HCT116 (cell line): ENCODE measurements at regions not wholly inside any gene's neighbourhood (a gene's known extent, or its start where the extent isn't known, plus 50 kb on each side); places are given as distances from the start of the nearest gene placed in this dataset.

ENCODE experiments used
- ATAC-seq: fragments of 200-7000 bp; cut with Tn5 transposase; 2 replicates; pipeline ENCODE4 v1.9.1; 2020; ENCODE audit warnings: mild to moderate bottlenecking, moderate library complexity
- BruUV-seq: library from RNA; stranded (reverse); fragments of 400-500 nt; replicated peaks from 2 replicates; lab custom pipeline; 2021; lab: Mats Ljungman, UMichigan
- CTCF ChIA-PET: fragments of 300-600 bp; sonication (Branson Sonifier 250); formaldehyde crosslinking; loops from one replicate; lab custom pipeline; 2021; ENCODE audit warnings: antibody characterized with exemption; lab: Charles Lee
- POLR2A ChIA-PET: fragments of 300-600, 350-600 bp; sonication (Branson Sonifier 250); formaldehyde crosslinking; loops from one replicate; lab custom pipeline; 2021; ENCODE audit warnings: antibody characterized with exemption; lab: Charles Lee
- RAD21 ChIA-PET, 2 experiments: fragments of 300-600 bp; sonication (Branson Sonifier 250); formaldehyde crosslinking; loops; one replicate each; lab custom pipeline; 2023; ENCODE audit warnings: low total read pairs in 2 of 2; ENCODE audit not compliant: uncharacterized antibody in 2 of 2, unreplicated experiment in 2 of 2, low non-redundant PET in 1 of 2; lab: Charles Lee
- DNase-seq: peaks from one replicate; pipeline ENCODE4 v3.0.0-alpha.2; 2010; ENCODE audit warnings: low read depth, low spot score
- H2AFZ ChIP-seq: fragments of 200-600 bp; shearing (Covaris generic), sonication (generic); 2 replicates; pipeline ENCODE4 v1.6.1; 2017; ENCODE audit warnings: low read depth, mixed run types, mixed read lengths, antibody characterized with exemption, low read length; ENCODE audit not compliant: poor library complexity, severe bottlenecking
- H3K27ac ChIP-seq: 2 replicates; pipeline ENCODE4 v1.5.1; 2012; ENCODE audit warnings: low read depth, low read length
- H3K27me3 ChIP-seq: fragments of 200-600 bp; sonication (generic); 2 replicates; pipeline ENCODE4 v1.6.1; 2016; ENCODE audit warnings: mixed run types, low read length, mixed read lengths; ENCODE audit not compliant: insufficient read depth
- H3K36me3 ChIP-seq, 2 experiments: fragments of 200-500 bp in 1 of 2; fragments of 200-600 bp in 1 of 2; sonication (Bioruptor generic) in 1 of 2; sonication (generic) in 1 of 2; 2 replicates each; pipeline versions ENCODE4 v1.5.1 to v1.6.1; 2014 to 2016; ENCODE audit warnings: low read length in 2 of 2, inconsistent platforms in 1 of 2, mixed read lengths in 1 of 2, mixed run types in 1 of 2; ENCODE audit not compliant: insufficient read depth in 2 of 2, control insufficient read depth in 1 of 2
- H3K4me1 ChIP-seq, 2 experiments: fragments of 200-600 bp in 1 of 2; sonication (generic) in 1 of 2; 2 replicates each; pipeline versions ENCODE4 v1.5.1 to v1.6.1; 2012 to 2017; ENCODE audit warnings: low read length in 2 of 2, inconsistent platforms in 1 of 2, mild to moderate bottlenecking in 1 of 2, mixed read lengths in 1 of 2, mixed run types in 1 of 2, moderate library complexity in 1 of 2; ENCODE audit not compliant: insufficient read depth in 2 of 2, control insufficient read depth in 1 of 2
- H3K4me2 ChIP-seq: fragments of 200-600 bp; sonication (generic); 2 replicates; pipeline ENCODE4 v1.6.1; 2017; ENCODE audit warnings: mixed run types, low read length, mixed read lengths
- H3K4me3 ChIP-seq, 2 experiments: fragments of 200-600 bp in 1 of 2; sonication (generic) in 1 of 2; replicated peaks in 1 of 2; 2 replicates each; pipeline ENCODE4 v1.5.1; 2011 to 2016; ENCODE audit warnings: low read length in 2 of 2, control low read depth in 1 of 2, low read depth in 1 of 2, mild to moderate bottlenecking in 1 of 2, mixed read lengths in 1 of 2, mixed run types in 1 of 2
- H3K79me2 ChIP-seq: fragments of 200-600 bp; sonication (generic); 2 replicates; pipeline ENCODE4 v1.6.1; 2017; ENCODE audit warnings: mild to moderate bottlenecking, mixed run types, low read length, moderate library complexity, mixed read lengths; ENCODE audit not compliant: insufficient read depth
- H3K9ac ChIP-seq: fragments of 200-600 bp; sonication (generic); 2 replicates; pipeline ENCODE4 v1.6.1; 2016; ENCODE audit warnings: low read length, mixed read lengths
- H3K9me2 ChIP-seq: fragments of 200-600 bp; sonication (generic), shearing (Covaris generic); 2 replicates; pipeline ENCODE4 v1.6.1; 2017; ENCODE audit warnings: mixed run types, mild to moderate bottlenecking, moderate library complexity; ENCODE audit not compliant: insufficient read depth
- H3K9me3 ChIP-seq, 2 experiments: fragments of 200-500 bp in 1 of 2; fragments of 200-600 bp in 1 of 2; sonication (Bioruptor generic) in 1 of 2; sonication (generic) in 1 of 2; 2 replicates each; pipeline ENCODE4 v1.6.1; 2014 to 2017; ENCODE audit warnings: low read length in 2 of 2, mixed read lengths in 2 of 2, inconsistent platforms in 1 of 2, low read depth in 1 of 2, mild to moderate bottlenecking in 1 of 2, mixed run types in 1 of 2, moderate library complexity in 1 of 2; ENCODE audit not compliant: control insufficient read depth in 1 of 2, insufficient read depth in 1 of 2
- H4K20me1 ChIP-seq: fragments of 200-600 bp; sonication (generic), shearing (Covaris generic); 2 replicates; pipeline ENCODE4 v1.6.1; 2017; ENCODE audit warnings: mixed run types, mild to moderate bottlenecking, moderate library complexity; ENCODE audit not compliant: insufficient read depth
- CBX3 ChIP-seq: IDR thresholded peaks from 2 replicates; pipeline ENCODE4 v1.6.1; 2012; ENCODE audit warnings: low read depth
- CTCF ChIP-seq, 3 experiments: fragments of 200-600 bp in 1 of 3; sonication (generic) in 1 of 3; IDR thresholded peaks in 2 of 3; conservative IDR thresholded peaks in 1 of 3; 2 replicates each; pipeline ENCODE4 v1.5.1; 2012 to 2017; ENCODE audit warnings: low read depth in 2 of 3, low read length in 2 of 3, antibody characterized with exemption in 1 of 3, borderline replicate concordance in 1 of 3, control low read depth in 1 of 3, mild to moderate bottlenecking in 1 of 3, mixed read lengths in 1 of 3, mixed run types in 1 of 3, moderate library complexity in 1 of 3; ENCODE audit not compliant: insufficient read depth in 1 of 3
- ELF1 ChIP-seq: IDR thresholded peaks from 2 replicates; pipeline ENCODE4 v1.6.1; 2012; ENCODE audit warnings: low read depth, borderline replicate concordance
- EZH2 ChIP-seq: fragments of 200-600 bp; sonication (generic); IDR thresholded peaks from 2 replicates; pipeline ENCODE4 v1.6.1; 2017; ENCODE audit warnings: antibody characterized with exemption, mixed run types
- POLR2AphosphoS5 ChIP-seq: IDR thresholded peaks from 2 replicates; pipeline ENCODE4 v1.6.1; 2011; ENCODE audit warnings: mild to moderate bottlenecking, low read depth, low read length, moderate library complexity
- SIN3A ChIP-seq: IDR thresholded peaks from 2 replicates; pipeline ENCODE4 v1.6.1; 2012; ENCODE audit warnings: low read depth
- SP1 ChIP-seq: IDR thresholded peaks from 2 replicates; pipeline ENCODE4 v1.6.1; 2012; ENCODE audit warnings: low read depth
- TCF7L2 ChIP-seq: IDR thresholded peaks from 2 replicates; pipeline ENCODE4 v1.7.0; 2011; ENCODE audit warnings: borderline replicate concordance, inconsistent platforms; ENCODE audit not compliant: insufficient read depth, insufficient read length; ENCODE audit errors: extremely low read depth
- YY1 ChIP-seq: IDR thresholded peaks from 2 replicates; pipeline ENCODE4 v1.6.1; 2011; ENCODE audit warnings: low read length, low read depth, moderate library complexity, mild to moderate bottlenecking; ENCODE audit not compliant: insufficient replicate concordance; ENCODE audit errors: extremely low read depth
- ZNF274 ChIP-seq: fragments of 200-500 bp; sonication (Bioruptor generic); IDR thresholded peaks from 2 replicates; pipeline ENCODE4 v1.6.1; 2014; ENCODE audit warnings: mild to moderate bottlenecking, low read depth, low read length, inconsistent platforms
- intact Hi-C: fragments of 100-400 bp; cut with micrococcal nuclease; formaldehyde crosslinking; loops from 2 replicates; pipeline ENCODE4 v1.10.0; 2022

GRCh38 chr10:3528823-3529403 is 256.1 kb downstream of the KLF6 start:
- no peaks in the 10 kb centered on the region for H4K20me1 ChIP-seq
- H3K79me2 ChIP-seq: no peaks in the 10 kb centered on the region
- POLR2A ChIA-PET: no interaction called here
- intact Hi-C loops: no loop called here
- H3K9ac ChIP-seq: no peak overlapping the region
- no peak overlapping the region for H2AFZ ChIP-seq
- peaks cover 10 to 49% of the 10 kb centered on the region in 2 experiments for H3K4me1 ChIP-seq
- CTCF ChIA-PET: no interaction called here
- ATAC-seq: no peak
- BruUV-seq: no TSS peak
- no peak for TF ChIP-seq POLR2AphosphoS5
- no peak for TF ChIP-seq CTCF (IDR thresholded peaks at IDR 0.05 in 2 of 3, conservative IDR thresholded peaks at IDR 0.05 in 1 of 3; ENCODE audit: borderline replicate concordance in 1 of 3, insufficient read depth in 1 of 3, low read depth in 2 of 3, low read length in 2 of 3)
- no peak for TF ChIP-seq ELF1
- no peak for TF ChIP-seq CBX3
- TF ChIP-seq EZH2: no peak
- no peak for TF ChIP-seq YY1
- TF ChIP-seq SP1: no peak
- TF ChIP-seq SIN3A: no peak
- TF ChIP-seq TCF7L2: no peak
- no peak for TF ChIP-seq ZNF274
- TF ChIP-seq, all 23 proteins: peak for 0
- no peaks in the 10 kb centered on the region for H3K36me3 ChIP-seq
- H3K27ac ChIP-seq: no peak overlapping the region
- no peak for DNase-seq
- no peaks in the 10 kb centered on the region for H3K9me2 ChIP-seq
- RAD21 ChIA-PET: no interaction called here
- no peak overlapping the region for H3K4me3 ChIP-seq
- H3K27me3 ChIP-seq: no peaks in the 10 kb centered on the region
- no peaks in the 10 kb centered on the region for H3K9me3 ChIP-seq
- H3K4me2 ChIP-seq: no peak overlapping the region
